SU-DHL-6 (cell line): ENCODE measurements at regions not wholly inside any gene's neighbourhood (a gene's known extent, or its start where the extent isn't known, plus 50 kb on each side); places are given as distances from the start of the nearest gene placed in this dataset.

ENCODE experiments used
- EZH2phosphoT487 ChIP-seq: fragments of 200-600 bp; sonication (generic), shearing (Covaris generic); conservative IDR thresholded peaks from 2 replicates; pipeline ENCODE4 v1.6.1; 2018; ENCODE audit warnings: mild to moderate bottlenecking, antibody characterized with exemption, low read length, moderate library complexity, mixed read lengths
- TF ChIP-seq, protein P1 (sequence below): fragments of 200-600 bp; sonication (generic); IDR thresholded peaks from one replicate; pipeline ENCODE4 v1.5.1; 2017; ENCODE audit warnings: antibody characterized with exemption, mild to moderate bottlenecking, low read length, moderate library complexity; ENCODE audit not compliant: insufficient read depth, poor library complexity, severe bottlenecking

DNA sequence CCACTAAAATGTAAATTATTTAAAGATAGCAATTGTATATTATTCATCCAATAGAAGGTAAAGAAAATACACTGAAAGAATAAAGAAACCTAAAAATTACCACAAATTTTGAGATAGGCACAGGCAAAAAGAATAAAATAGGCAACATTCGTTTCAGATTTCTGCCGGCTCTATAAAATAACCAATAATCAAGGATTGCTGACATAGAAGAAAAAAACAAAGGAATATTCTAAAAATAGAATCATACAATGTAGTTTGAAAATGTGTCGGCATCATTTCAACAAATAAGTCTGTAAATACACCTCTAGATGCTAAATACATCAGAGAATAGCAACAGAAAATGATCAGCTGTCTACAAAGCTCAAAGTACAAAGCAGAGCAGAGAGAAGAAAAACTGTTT, 973.3 kb downstream of the EPHA7 start:
- TF ChIP-seq EZH2phosphoT487, result no peak
- TF ChIP-seq, protein P1, sequence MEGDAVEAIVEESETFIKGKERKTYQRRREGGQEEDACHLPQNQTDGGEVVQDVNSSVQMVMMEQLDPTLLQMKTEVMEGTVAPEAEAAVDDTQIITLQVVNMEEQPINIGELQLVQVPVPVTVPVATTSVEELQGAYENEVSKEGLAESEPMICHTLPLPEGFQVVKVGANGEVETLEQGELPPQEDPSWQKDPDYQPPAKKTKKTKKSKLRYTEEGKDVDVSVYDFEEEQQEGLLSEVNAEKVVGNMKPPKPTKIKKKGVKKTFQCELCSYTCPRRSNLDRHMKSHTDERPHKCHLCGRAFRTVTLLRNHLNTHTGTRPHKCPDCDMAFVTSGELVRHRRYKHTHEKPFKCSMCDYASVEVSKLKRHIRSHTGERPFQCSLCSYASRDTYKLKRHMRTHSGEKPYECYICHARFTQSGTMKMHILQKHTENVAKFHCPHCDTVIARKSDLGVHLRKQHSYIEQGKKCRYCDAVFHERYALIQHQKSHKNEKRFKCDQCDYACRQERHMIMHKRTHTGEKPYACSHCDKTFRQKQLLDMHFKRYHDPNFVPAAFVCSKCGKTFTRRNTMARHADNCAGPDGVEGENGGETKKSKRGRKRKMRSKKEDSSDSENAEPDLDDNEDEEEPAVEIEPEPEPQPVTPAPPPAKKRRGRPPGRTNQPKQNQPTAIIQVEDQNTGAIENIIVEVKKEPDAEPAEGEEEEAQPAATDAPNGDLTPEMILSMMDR, result no peak
